ENCODE measurements at regions not wholly inside any gene's neighbourhood (a gene's known extent, or its start where the extent isn't known, plus 50 kb on each side); places are given as distances from the start of the nearest gene placed in this dataset.
"Not testable (repeated sequence)": the region's sequence is repeated elsewhere in the genome, so short reads cannot be mapped to it uniquely, and the experiment has no call there.

DNA sequence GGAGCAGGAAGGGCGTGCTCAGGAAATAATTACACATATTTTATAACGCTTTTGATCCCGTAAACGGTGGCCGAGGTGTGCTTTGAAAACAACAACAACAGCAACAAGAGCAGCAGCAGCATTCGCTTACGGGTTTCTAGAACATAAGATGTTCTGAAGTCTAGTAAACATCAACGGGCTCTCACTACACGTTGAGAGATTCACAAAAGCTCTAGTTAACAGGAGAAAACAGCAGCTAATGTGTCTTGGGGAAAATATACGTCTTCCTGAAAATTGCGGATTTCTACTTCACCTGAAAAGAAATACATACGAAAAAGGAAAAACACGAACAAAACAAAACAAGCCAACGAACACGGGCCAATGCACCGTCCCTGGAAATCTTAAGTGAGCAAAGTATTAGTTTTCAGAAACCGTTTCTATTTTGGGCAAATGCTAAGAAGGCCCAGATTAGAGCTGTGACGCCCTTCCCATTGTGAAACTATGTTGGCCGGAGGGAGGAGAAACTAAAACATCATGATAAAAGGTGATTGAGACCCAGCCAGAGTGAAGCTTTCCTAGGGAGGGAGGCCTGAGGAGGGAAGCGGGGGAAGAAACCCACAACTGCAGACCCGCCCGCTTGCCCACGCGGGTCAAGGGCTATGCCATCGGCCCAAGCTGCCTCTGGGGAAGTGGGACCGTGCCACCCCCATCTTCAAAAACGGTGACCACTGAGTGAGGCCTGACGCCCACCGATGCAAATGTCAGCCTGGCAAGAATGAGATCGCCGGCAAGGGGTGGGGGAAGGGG, 105.9 kb upstream of the ANKRD30BL start:
- H3K27me3 ChIP-seq (replicated peaks); H3K9me3 ChIP-seq (replicated peaks); H3K36me3 ChIP-seq: not testable (repeated sequence)
- peak in 1 of 2 experiments; percentile 63 for DNase-seq (ENCODE audit: low read depth in 1 of 2, low spot score in 2 of 2)
- H3K27ac ChIP-seq, result peak overlapping the region; percentile 82
- peaks cover 34% of the 10 kb centered on the region for H3K4me1 ChIP-seq (replicated peaks)
- H3K4me3 ChIP-seq, result peak overlapping the region; percentile 10; the same call in 1 of the 2 replicates

DNA sequence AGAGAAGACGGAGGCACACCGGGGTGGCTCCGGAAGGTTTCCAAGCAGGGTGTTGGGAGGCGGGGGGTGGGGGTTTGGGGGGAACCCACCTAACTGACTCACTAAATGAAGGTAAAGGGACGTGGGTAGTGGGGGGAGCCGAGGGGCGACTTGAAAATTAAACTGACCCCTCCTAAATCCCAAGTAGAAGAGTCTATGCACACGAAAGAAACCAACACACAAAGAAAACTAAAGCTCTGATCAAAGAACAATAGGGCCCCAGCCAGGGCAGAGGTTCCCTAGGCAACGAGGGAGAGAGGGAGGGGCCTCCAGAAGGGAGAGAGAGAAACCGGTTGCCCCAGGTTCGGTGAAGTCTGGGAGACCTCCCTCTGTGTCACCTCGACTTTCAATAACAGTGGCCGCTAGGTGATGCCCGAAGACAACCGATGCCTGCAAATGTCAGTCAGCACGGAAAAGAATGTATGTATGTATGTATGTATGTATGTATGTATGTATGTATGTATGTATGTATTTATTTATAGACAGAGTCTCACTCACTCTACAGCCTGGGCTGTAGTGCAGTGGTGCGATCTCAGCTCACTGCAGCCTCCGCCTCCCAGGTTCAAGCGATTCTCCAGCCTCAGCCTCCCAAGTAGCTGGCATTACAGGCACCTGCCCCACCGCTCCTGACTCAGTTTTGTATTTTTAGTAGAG, 106.7 kb upstream of the ANKRD30BL start:
- DNase-seq (ENCODE audit: low read depth in 1 of 2, low spot score in 2 of 2), result peak; percentile 81 to 86
- H3K27ac ChIP-seq, result peak overlapping the region; percentile 82
- not testable (repeated sequence) for H3K27me3 ChIP-seq (replicated peaks); H3K4me3 ChIP-seq; H3K9me3 ChIP-seq (replicated peaks); H3K36me3 ChIP-seq
- peaks cover 34% of the 10 kb centered on the region for H3K4me1 ChIP-seq (replicated peaks)

DNA sequence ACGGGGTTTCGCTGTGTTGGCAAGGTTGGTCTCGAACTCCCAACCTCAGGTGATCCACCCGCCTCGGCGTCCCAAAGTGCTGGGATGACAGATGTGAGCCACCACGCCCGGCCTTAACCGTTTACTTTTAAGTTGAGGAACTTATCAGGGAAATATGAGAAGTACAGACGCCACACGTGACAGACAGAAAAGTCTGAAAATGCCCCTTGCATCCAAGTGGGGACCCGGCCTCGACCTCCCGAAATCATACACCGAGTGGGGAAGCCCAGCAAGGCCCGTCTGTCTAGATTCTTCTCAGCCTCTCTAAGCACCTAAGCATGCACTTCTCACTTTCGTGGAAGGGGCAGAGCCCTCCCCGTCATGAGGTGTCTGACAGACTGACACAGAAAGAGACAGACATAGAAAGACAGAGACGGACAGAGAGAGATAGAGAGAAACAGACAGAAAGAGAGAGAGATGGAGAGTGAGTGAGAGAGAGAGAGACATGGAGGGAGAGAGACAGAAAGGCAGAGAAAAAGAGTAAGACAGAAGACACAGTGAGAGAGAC, 107.3 kb upstream of the ANKRD30BL start:
- no peaks in the 10 kb centered on the region for H3K9me3 ChIP-seq (replicated peaks)
- H3K27ac ChIP-seq, result no peak overlapping the region
- H3K4me3 ChIP-seq, result no peak overlapping the region
- peak in 1 of 2 experiments; percentile 3 for DNase-seq (ENCODE audit: low read depth in 1 of 2, low spot score in 2 of 2)
- no peaks in the 10 kb centered on the region for H3K27me3 ChIP-seq (replicated peaks)
- H3K4me1 ChIP-seq (replicated peaks), result peaks cover 34% of the 10 kb centered on the region
- H3K36me3 ChIP-seq, result no peaks in the 10 kb centered on the region

DNA sequence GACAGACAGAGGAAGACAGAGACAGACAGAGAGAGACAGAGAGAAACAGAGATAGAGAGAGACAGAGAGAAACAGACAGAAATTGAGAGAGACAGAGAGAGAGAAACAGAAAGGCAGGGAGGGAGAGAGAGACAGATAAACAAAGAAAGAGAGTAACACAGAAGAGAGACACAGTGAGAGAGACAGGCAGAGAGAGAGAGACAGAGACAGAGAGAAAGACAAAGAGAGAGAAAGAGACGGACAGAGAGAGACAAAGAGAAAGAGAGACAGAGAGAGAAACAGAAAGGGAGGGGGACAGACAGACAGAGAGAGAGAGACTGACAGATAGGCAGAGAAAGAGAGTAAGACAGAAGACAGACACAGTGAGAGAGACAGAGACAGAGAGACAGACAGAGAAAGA, 108.5 kb upstream of the ANKRD30BL start:
- no peaks in the 10 kb centered on the region for H3K27me3 ChIP-seq (replicated peaks)
- DNase-seq (ENCODE audit: low read depth in 1 of 2, low spot score in 2 of 2), result no peak
- peaks cover 34% of the 10 kb centered on the region for H3K4me1 ChIP-seq (replicated peaks)
- no peak overlapping the region for H3K27ac ChIP-seq
- no peaks in the 10 kb centered on the region for H3K36me3 ChIP-seq
- H3K4me3 ChIP-seq, result no peak overlapping the region
- no peaks in the 10 kb centered on the region for H3K9me3 ChIP-seq (replicated peaks)

DNA sequence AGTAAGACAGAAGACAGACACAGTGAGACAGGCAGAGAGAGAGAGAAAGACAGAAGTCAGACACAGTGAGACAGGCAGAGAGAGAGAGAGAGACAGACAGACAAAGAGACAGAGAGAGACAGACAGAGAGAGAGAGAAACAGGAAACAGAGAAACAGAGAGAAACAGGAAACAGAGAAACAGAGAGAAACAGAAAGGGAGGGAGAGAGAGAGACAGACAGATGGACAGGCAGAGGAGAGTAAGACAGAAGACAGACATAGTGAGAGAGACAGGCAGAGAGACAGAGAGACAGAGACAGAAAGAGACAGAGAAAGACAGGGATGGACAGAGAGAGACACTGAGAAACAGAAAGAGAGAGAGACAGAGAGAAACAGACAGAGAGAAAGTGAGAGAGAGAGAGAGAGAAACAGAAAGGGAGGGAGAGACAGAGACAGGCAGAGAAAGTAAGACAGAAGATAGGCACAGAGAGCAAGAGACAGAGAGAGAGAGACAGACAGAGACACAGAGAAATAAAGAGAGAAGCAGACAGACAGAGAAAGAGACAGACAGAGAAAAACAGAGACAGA, 109.3 kb upstream of the ANKRD30BL start:
- H3K4me3 ChIP-seq, result no peak overlapping the region
- H3K27me3 ChIP-seq (replicated peaks), result no peaks in the 10 kb centered on the region
- H3K27ac ChIP-seq, result peak overlapping the region; percentile 32
- peak in 1 of 2 experiments; percentile 54 for DNase-seq (ENCODE audit: low read depth in 1 of 2, low spot score in 2 of 2)
- H3K4me1 ChIP-seq (replicated peaks), result peaks cover 34% of the 10 kb centered on the region
- H3K9me3 ChIP-seq (replicated peaks), result no peaks in the 10 kb centered on the region
- no peaks in the 10 kb centered on the region for H3K36me3 ChIP-seq

DNA sequence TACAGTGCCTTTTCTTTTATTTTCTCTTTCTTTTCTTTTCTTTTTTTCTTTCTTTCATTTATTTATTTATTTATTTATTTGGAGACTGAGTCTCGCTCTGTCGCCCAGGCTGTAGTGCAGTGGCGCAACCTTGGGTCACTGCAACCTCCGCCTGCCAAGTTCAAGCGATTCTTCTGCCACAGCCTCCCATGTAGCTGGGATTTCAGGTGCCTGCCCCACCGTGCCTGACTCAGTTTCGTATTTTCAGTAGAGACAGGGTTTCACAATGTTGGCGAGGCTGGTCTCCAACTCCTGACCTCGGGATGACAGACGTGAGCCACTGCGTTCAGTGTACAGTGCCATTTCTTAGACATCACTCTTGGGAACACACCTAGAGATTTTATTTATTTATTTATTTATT, 110.0 kb upstream of the ANKRD30BL start:
- H3K4me1 ChIP-seq (replicated peaks), result peaks cover 30% of the 10 kb centered on the region
- H3K9me3 ChIP-seq (replicated peaks); H3K27me3 ChIP-seq (replicated peaks); H3K4me3 ChIP-seq; DNase-seq (ENCODE audit: low read depth in 1 of 2, low spot score in 2 of 2); H3K36me3 ChIP-seq; H3K27ac ChIP-seq: not testable (repeated sequence)

GRCh38 chr2:132272713-132273112, 111.0 kb upstream of the ANKRD30BL start:
- no peak overlapping the region for H3K27ac ChIP-seq
- H3K4me3 ChIP-seq, result no peak overlapping the region
- H3K4me1 ChIP-seq (replicated peaks), result peaks cover 20% of the 10 kb centered on the region
- H3K27me3 ChIP-seq (replicated peaks), result no peaks in the 10 kb centered on the region
- no peaks in the 10 kb centered on the region for H3K9me3 ChIP-seq (replicated peaks)
- DNase-seq (ENCODE audit: low read depth in 1 of 2, low spot score in 2 of 2), result no peak
- H3K36me3 ChIP-seq, result no peaks in the 10 kb centered on the region

GRCh38 chr2:132273585-132273984, 111.8 kb upstream of the ANKRD30BL start:
- not testable (repeated sequence) for H3K4me3 ChIP-seq; H3K36me3 ChIP-seq; H3K27me3 ChIP-seq (replicated peaks); H3K27ac ChIP-seq; DNase-seq (ENCODE audit: low read depth in 1 of 2, low spot score in 2 of 2); H3K9me3 ChIP-seq (replicated peaks)
- H3K4me1 ChIP-seq (replicated peaks), result peaks cover 16% of the 10 kb centered on the region

- no peak for DNase-seq (ENCODE audit: low read depth in 1 of 2, low spot score in 2 of 2)
- peaks cover 14% of the 10 kb centered on the region for H3K4me1 ChIP-seq (replicated peaks)
- H3K9me3 ChIP-seq (replicated peaks), result no peaks in the 10 kb centered on the region
- no peak overlapping the region for H3K4me3 ChIP-seq
- no peaks in the 10 kb centered on the region for H3K27me3 ChIP-seq (replicated peaks)
- H3K36me3 ChIP-seq, result no peaks in the 10 kb centered on the region
- no peak overlapping the region for H3K27ac ChIP-seq
These were observed 112.2 kb upstream of the ANKRD30BL start for GRCh38 chr2:132274000-132274399.

GRCh38 chr2:132275396-132275795, 113.6 kb upstream of the ANKRD30BL start:
- Histone ChIP-seq H3K36me3 (no peaks in the 10 kb centered on the region), H3K9me3 (replicated peaks) (no peaks in the 10 kb centered on the region), H3K4me3 (no peak overlapping the region), H3K27ac (no peak overlapping the region), H3K4me1 (replicated peaks) (peaks cover 10% of the 10 kb centered on the region), H3K27me3 (replicated peaks) (no peaks in the 10 kb centered on the region)
- DNase-seq (ENCODE audit: low read depth in 1 of 2, low spot score in 2 of 2), result no peak

GRCh38 chr2:132276571-132276981, 114.8 kb upstream of the ANKRD30BL start:
- H3K9me3 ChIP-seq (replicated peaks), result no peaks in the 10 kb centered on the region
- no peak overlapping the region for H3K27ac ChIP-seq
- no peak for DNase-seq (ENCODE audit: low read depth in 1 of 2, low spot score in 2 of 2)
- H3K4me3 ChIP-seq, result no peak overlapping the region
- no peaks in the 10 kb centered on the region for H3K27me3 ChIP-seq (replicated peaks)
- no peaks in the 10 kb centered on the region for H3K36me3 ChIP-seq
- no peaks in the 10 kb centered on the region for H3K4me1 ChIP-seq (replicated peaks)

DNA sequence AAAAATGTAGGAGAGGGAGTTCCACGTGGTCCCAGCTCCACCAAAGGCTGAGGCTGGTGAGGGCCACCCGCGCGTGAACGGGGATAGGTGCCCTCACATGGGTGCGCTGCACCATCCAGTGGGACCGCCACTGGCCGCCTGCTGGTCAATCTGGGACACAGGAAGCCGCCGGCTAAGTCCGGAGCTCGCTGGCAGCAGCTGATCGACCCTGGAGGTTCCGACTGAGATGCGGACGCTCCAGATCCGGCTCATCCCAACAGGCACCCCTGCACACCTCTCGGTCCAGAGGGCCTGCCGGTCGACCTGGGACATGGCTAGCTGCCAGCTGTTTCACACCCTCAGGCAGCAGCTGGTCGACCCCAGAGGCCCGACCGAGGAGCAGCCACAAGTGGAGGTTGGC, 116.5 kb upstream of the ANKRD30BL start:
- Histone ChIP-seq H3K9me3 (replicated peaks) (no peaks in the 10 kb centered on the region), H3K4me3 (no peak overlapping the region), H3K36me3 (no peaks in the 10 kb centered on the region), H3K27me3 (replicated peaks) (no peaks in the 10 kb centered on the region), H3K4me1 (replicated peaks) (no peaks in the 10 kb centered on the region), H3K27ac (no peak overlapping the region)
- no peak for DNase-seq (ENCODE audit: low read depth in 1 of 2, low spot score in 2 of 2)

DNA sequence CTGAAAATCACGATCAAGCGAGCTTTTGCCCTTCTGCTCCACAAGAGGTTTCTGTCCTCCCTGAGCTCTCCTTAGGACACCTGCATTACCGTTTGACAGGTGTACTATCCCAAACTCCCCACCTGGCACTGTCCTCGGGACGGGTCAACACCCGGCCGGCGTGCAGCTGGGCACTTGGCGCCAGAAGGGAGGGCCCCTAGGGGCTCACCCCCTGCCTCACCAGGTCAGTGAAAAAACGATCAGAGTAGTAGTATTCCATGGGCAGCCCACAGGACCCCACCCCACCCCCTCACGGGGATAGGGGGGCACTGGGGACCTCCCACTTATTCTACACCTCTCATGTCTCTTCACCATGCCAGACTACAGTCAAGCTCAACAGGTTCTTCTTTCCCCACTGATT, 117.6 kb upstream of the ANKRD30BL start:
- H3K4me3 ChIP-seq, result no peak overlapping the region
- no peaks in the 10 kb centered on the region for H3K4me1 ChIP-seq (replicated peaks)
- H3K36me3 ChIP-seq, result no peaks in the 10 kb centered on the region
- DNase-seq (ENCODE audit: low read depth in 1 of 2, low spot score in 2 of 2), result no peak
- no peaks in the 10 kb centered on the region for H3K9me3 ChIP-seq (replicated peaks)
- no peaks in the 10 kb centered on the region for H3K27me3 ChIP-seq (replicated peaks)
- H3K27ac ChIP-seq, result no peak overlapping the region
